HG02571 (cell line): ENCODE measurements at regions not wholly inside any gene's neighbourhood (a gene's known extent, or its start where the extent isn't known, plus 50 kb on each side); places are given as distances from the start of the nearest gene placed in this dataset.
A peak's percentile ranks its signal among the peaks of the same experiment; 100 is the strongest.

Experiments
- ATAC-seq: cut with Tn5 transposase; IDR thresholded peaks from one replicate; pipeline ENCODE4 v1.9.1; 2021; ENCODE audit warnings: mild to moderate bottlenecking, moderate library complexity; ENCODE audit not compliant: unreplicated experiment

DNA sequence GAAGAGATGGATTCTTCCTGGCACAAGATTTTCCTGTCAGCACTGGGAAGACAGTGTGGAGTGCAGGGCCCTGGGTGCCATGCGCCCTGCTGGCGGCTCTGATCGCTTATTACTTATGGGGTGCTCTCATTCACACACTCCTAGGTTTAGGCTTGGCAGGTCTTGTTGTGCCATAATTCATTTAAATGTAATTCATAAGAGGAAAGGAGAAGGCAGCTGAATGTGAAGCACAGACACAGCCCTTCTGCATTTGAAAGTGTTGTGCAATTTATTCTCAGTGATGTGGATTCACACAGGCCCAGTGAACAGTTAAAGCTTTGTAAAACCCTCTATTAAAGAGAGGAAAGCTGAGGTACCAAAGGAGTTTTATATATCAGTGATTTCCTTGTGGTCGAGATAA lies 249.7 kb downstream of the C4orf33 start:
- ATAC-seq, result no peak

DNA sequence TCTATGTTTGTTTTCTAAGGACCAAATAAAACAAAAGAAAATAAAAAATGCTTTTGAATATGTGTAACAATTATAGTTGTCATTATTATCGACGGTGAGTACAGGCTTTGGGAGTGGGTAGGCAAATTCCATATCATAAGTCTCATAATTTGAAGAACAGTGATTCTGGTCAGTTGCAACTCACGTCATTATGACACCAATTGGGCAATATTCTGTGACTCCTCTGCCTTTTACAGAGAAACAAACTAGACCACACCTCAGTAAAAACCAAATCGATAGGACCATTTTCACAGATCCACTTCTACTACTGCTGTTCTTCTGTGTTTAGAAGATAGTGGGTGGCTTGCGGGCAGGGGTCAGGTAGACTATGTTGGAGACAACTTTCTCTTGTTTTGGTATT lies 250.1 kb downstream of the C4orf33 start:
- ATAC-seq, result no peak

- ATAC-seq, result no peak
These were observed 250.8 kb downstream of the C4orf33 start for GRCh38 chr4:129346734-129347133.

DNA sequence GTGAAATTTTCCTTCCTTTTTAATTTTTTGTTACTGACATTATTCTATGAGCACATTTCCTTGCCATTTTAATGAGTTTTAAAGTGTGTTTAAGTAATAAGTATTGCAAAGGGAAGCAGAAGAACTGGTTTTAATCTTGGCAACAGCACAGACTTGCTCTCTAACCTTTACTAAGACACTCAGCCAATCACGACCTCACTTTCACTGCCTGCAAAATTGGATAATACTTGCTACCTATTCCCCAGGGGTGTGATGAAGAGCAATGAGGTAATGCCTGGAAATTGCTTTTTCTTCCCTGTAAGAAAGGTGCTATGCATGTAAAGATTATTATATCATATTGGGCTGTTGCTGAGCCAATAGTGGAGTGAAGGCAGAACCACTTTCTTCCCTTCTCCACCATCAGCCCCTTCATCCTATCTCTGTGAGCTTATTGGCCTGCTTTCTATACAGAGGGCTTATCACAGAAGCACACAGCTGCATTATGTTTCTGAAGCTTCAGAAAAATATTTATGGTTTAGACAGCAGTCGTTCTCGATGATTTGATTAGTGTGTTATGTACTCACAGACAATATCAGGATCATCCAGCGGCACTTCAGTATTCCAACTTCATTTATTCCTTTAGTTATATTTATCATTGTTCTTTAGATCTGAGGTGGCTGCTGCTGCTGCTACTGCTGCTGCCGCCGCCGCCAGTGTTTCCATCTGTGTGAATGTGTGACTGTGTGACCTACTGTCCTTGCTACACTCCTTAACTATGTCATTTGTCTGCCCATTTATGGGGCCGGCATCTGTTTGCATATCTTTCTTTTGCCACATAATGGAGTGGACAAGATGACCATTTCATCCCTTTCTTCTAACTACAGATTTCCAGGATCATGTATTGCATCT lies 255.1 kb downstream of the C4orf33 start:
- no peak for ATAC-seq

- no peak for ATAC-seq
These were observed 256.5 kb downstream of the C4orf33 start for GRCh38 chr4:129352480-129352879.

- ATAC-seq, result no peak
These were observed 257.5 kb downstream of the C4orf33 start for GRCh38 chr4:129353490-129353889.

- no peak for ATAC-seq
These were observed 259.1 kb downstream of the C4orf33 start for GRCh38 chr4:129355031-129355430.

DNA sequence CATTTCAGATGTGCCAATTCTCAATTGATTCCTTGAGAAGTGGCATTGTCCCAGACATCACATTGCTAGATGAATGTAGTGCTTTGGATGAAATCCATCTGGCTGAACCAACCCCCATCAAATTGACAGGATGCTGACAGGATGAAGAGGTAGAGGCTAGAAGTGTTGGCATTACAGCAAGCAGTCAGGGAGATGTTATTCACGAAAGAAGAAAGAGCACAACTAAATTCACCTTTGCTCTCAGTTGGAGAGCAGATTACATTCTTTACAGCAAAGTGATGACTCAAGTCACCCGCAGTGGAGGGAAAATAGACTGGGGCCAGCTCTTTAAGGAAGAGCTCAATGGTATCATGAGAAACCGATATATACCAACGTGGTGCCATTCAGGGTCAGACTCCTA lies 259.6 kb downstream of the C4orf33 start:
- ATAC-seq, result no peak

GRCh38 chr4:129358571-129358970 lies 262.6 kb downstream of the C4orf33 start:
- ATAC-seq, result no peak

DNA sequence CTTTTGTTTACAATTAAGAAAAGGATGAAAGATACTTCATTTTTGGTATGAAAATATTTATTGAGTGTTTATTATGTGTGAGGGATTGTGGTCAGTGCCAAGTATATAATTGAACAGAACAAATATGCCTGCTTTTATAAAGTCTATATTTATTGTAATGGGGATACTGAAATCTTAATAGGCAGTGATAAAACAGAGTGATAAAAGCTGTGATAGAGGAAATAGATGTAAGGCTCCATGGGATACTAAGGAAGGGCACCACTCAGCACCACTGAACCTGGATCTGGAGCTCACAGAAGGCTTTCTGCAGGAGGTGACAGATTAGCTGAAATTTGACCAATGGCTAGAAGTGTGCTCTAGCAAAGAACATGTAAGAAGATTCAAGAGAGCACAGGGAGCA lies 263.5 kb downstream of the C4orf33 start:
- no peak for ATAC-seq

DNA sequence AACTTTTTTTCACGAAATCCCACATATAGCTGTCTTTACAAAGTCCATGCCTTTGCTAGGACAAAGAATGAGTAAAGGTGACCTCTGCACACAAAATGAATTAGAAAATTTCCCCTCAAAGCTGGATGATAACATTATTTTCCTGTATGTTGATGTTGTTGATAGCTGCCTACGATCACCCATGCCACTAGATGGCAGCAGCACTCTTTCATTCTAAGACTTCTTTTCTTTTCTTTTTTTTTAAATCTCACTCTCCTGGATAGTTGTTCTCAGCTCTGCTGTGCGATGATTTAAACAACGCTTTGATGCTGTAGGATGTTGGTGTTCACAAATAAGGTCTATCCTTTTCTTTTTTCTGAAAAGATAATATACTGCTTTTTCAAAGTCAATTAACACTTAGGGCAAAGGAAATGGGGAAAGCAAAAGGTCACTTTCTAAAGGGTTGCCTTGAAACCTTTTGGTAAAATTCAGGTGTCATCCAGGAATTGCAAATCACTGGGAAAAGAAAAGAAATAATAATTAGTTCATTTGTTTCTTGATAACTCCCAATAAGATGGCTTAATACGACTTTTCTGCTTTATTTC lies 266.8 kb downstream of the C4orf33 start:
- ATAC-seq, result peak; percentile 88

- no peak for ATAC-seq
These were observed 268.9 kb downstream of the C4orf33 start for GRCh38 chr4:129364747-129365452.

- no peak for ATAC-seq
These were observed 273.5 kb downstream of the C4orf33 start for GRCh38 chr4:129369361-129370010.

DNA sequence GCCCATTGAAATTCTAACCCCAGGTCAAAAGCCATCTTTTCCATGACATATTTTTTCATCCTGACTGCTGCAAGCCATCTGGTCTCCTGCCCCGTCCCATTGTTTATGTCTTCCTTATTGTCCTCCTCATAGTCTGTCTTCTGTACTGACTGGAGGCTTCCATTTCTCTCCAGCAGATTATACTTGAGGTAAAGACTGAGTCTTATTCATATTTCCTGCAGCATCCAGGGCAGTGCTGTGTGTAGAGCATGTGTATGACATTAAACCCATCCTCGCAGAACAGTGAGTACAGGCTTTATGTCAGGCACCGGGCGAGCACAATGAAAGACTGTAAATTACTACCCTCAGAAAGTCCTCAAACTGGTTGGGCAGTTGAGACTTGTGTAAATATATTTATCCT lies 275.1 kb downstream of the C4orf33 start:
- ATAC-seq, result no peak

DNA sequence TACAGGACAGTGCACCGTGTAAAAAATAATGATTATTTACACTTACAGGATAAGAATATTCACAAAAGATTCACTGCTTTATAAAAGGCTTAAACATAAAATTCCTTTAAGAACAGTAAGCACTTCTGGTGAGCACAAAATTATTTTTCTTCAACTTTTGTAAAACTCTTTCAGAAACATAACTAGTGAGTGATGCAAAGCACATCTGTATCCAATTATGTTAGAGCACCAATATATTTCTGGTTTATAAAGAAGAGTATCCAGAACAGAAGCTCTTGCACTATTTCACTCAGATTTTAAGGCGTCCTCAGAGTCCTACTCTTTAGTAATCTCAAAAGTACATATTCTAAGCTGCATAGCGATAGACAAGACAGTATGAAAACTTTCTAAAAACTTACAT lies 276.0 kb downstream of the C4orf33 start:
- no peak for ATAC-seq

GRCh38 chr4:129377131-129377845 lies 281.3 kb downstream of the C4orf33 start:
- ATAC-seq, result no peak

DNA sequence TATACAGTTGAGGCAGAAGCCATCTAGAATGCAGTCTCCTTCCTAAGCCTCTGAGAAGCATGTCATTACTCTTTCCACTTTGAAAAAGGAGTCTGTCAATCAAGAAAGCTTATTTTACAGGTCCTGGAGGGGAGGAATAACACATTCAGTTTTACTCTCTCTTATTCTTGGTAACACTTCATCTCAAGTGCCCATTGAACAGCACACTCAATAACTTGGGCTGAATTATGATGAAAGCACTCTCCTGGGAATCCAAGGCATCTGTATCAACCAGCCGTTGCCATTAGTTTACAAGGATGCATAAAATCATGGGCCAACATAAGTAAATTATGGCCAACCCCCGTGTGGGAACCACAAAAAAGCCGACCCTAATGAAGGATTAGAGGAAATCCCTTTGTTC lies 282.4 kb downstream of the C4orf33 start:
- ATAC-seq, result no peak

GRCh38 chr4:129379429-129379828 lies 283.5 kb downstream of the C4orf33 start:
- ATAC-seq, result no peak

- ATAC-seq, result no peak
These were observed 289.0 kb downstream of the C4orf33 start for GRCh38 chr4:129384974-129385373.

- ATAC-seq, result no peak
These were observed 291.7 kb downstream of the C4orf33 start for GRCh38 chr4:129387666-129388065.

DNA sequence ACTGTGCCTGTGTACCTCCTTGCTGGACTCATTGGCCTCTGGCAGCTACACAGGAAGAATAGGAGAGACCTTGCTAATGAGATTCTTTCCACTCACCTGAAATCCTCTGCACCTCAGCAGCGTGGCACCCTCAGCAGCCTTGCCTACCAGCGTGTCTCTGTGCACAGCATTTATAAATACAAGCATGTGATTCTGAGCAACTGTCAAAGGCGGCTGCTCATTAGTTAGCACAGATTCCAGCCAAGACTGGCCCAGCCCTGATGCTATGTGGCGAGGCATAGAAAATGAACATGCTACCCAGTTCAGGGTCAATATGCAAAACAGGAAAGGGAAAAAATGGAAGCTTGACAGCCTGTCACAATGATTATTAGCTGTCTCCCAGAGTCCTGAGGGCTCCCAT lies 298.0 kb downstream of the C4orf33 start:
- no peak for ATAC-seq
